NCI-H1694 (cell line): ENCODE measurements at regions not wholly inside any gene's neighbourhood (a gene's known extent, or its start where the extent isn't known, plus 50 kb on each side); places are given as distances from the start of the nearest gene placed in this dataset.
"Not testable (repeated sequence)": the region's sequence is repeated elsewhere in the genome, so short reads cannot be mapped to it uniquely, and the experiment has no call there.

Experiments used
- DNase-seq: peaks from one replicate; lab custom pipeline; 2025; lab: John Stamatoyannopoulos, UW

DNA sequence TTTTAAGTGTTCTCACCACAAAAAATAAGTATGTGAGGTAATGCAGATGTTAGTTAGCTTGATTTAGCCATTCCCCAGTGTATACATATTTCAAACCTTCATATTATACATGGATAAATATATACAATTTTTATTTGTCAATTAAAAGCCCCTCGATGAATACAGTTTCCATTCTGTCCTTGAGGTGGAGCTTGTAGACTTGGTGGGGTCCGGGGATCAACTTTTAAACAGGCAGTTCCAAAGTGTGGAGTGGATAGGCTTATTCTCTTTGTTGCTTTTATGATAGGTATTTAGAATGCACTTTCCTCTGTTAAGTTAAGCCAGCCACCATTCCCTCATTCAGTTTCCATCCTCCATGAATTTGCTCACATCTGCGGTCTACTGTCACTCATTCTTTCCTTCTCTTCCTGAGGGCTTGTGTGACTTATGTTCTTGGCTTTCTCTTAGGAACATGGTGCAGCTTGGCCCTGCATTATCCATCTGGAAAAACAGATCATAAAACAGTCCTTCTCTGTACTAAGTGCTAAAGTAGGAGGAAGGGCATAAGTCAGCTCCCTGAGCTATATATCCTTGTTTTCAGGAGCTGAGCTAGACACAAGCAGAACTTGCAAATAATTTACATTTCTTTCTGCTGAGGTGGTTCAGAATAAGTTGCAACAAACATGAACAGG, 149.1 kb downstream of the NFKBIZ start:
- peak; percentile 9 for DNase-seq

DNA sequence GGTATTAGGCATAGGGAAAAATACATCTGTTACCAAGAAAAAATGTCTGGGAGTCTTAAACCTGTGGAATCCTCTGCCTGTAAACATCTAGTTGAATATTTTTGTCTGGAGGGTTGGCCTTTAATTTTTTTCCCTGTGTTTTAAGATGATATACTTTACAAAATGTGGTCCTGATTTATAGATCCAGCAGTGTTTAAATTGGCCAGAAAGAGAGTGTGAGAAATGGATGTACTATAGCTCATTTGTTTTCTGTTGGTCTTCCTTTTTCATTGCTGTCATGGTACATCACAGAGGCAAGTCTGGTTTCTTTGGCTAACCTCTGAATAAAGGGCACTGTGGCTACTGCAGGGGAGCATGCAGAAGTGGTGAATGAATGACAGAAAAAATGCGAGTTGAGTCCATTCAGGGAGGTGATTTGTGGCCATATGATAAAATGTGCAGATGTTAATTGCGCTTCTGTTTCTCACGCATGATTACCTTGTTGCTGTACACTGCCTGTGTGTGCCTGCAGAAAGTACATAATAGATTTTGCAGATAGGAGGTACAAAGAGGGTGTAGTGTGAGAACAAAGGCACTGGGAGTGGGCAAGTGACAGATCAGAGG, 150.0 kb downstream of the NFKBIZ start:
- DNase-seq: no peak

DNA sequence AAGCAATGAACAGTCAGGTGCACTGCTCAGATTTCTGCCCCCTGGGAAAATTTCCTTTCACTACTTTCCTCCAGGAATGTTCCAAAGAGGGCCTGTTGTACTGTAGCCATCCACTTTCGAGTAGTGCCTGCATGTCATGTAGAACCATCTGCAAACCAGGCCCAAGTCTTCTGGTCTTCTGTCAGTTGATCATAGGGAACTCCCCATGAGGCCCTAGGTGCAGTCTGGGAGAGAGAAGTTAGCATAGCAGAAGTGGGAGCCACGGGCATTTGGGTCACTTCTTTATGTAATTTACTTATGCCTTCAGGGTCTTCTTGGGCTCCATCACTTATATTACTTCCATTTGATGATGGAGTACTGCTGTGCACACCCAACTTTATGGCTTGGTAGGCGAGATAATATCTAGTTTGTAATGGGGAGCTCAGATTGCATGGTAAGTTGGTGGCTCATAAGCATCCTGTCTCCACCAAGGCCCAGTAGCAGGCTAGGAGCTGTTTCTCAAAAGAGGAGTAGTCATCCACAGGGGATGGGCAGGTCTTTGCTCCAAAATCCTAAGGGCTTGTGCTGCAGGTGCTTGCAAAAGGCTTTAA, 151.4 kb downstream of the NFKBIZ start:
- DNase-seq: no peak

DNA sequence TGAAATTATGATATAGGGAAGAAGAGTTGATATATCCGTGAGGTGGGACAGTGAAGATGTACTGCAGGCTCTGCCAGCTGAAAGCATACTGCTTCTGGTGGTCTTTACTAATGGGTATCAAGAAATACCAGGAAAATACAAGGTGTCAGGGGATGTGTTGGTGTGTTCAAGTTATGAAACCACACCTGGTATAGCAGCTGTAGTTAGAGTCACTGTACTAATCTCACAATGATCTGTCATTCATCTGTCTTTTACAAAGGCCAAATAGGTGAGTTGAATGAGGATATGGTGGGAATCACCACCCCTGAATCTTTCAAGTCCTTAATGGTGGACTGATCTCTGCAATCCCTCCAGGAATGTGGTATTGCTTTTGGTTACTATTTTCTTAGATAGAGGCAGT, 152.7 kb downstream of the NFKBIZ start:
- no peak for DNase-seq

DNA sequence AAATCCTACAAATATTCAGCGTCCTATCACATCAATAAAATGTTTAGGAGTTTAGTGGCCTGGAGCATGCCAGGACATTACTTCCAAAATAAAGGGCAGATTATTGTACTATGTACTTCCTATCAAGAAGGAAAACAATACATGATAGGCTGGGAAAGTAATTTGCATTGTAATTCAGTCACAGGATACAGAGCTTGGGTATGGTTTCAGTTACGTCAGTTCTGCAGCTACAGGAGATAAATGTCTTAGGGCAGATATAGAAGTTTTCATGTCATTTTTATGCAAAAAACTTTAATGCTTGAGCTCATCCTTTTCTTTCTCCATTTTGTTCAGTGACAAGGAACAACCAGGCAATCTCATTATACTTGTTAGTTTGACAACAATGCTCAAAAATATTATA, 155.2 kb downstream of the NFKBIZ start:
- no peak for DNase-seq

DNA sequence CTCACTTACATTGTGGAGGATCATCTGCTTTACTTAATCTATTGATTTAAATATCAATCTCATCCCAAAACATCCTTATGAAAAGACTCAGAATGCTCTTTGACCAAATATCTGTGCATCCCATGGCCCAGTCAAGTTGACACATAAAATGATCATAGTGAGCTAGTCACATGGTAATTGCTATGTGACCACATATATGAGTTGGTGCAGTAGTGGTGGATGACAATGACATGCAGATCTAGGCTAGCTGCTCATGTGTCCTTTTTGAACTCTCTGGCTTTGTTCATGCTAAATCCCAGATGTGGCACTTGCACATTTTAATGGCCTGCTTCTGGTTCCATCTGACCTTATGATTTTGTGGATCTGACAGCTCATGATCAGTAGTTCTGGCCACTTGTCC, 156.2 kb downstream of the NFKBIZ start:
- DNase-seq: no peak

DNA sequence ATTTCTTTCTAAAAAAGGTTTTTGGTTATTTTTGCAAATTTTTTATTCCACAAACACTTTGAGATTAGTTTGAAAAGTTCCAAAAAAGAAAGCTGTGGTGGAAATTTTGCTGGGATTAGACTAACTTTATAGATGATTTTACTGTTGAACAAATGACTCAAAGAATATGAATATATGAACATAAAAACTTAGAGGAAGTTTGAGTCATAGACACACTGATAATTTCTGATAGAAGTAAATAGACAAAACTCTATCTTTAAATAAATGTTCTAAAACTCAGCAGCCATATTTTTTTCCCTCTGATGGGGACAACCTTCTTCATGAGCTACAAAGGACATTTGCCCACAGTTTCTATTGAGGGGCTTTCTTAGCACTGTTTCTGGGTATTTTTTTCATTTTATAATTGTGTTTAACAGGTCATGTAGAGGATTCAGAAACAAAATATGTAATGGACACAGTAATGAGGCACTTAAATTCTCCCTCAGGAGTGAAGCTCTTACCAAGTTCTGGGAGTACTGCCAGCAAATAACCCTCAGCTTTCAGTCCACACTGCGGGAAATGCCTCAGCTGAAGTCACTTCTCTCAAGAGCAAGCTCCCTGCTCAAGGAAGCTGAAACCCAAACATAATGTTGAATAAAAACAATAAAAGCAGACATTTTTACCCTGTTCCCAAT, 157.6 kb downstream of the NFKBIZ start:
- DNase-seq: no peak

DNA sequence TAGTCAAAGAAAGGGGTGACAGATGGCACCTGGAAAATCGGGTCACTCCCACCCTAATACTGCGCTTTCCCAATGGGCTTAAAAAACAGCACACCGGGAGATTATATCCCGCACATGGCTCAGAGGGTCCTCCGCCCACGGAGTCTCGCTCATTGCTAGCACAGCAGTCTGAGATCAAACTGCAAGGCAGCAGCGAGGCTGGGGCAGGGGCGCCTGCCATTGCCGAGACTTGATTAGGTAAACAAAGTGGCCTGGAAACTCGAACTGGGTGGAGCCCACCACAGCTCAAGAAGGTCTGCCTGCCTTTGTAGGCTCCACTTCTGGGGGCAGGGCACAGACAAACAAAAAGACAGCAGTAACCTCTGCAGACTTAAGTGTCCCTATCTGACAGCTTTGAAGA, 159.1 kb downstream of the NFKBIZ start:
- not testable (repeated sequence) for DNase-seq

DNA sequence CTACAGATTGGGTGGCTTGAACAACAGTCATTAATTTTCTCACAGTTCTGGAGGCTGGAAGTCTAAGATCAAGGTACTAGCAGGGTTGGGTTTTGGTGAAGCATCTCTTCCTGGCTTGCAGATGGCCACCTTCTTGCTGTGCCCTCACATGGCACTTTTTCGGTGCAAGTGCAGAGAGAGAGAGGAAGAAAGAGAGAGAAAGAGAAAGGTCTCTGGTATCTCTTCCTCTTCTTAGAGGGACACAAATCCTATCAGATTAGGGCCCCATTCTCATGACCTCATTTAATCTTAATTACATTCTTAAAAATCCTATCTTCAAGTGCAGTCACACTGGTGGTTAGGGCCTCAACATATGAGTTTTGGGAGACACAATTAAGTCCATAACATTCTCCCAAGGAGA, 167.1 kb downstream of the NFKBIZ start:
- no peak for DNase-seq

DNA sequence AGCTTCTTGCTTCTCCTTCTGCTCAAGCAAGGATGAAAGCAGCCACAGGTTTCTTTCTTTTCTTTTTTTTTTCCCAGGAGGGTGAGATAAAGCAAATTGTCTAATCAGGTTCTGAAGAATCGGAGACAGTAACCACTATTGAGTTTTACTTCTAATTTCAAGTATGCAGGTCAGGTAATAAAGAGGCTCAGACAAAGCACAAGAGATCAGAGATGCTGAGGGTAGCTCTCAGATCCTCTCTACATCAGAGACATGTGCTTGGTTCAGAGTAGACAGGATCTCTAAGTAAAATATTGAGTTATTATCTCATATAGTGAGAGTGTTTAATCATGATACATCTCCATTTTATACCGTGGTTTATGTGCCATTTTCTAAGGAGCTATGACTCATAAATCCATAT, 168.5 kb downstream of the NFKBIZ start:
- DNase-seq: no peak

DNA sequence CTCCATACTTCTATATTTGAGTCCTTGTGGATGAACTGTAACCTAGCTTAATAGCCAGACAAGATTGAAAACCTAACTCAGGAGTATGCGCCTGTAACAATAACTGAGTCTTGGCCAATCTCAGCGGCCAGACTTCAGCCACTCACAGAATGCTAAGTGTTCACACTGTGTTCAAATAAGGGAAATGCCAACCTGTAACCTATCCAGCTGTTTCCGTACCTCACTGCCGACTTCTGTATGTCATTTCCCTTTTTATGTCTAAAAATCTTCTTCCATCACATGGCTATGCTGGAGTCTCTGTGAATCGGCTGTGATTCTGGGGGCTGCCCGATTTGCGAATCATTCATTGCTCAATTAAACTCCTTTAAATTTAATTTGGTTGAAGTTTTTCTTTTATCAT, 169.2 kb downstream of the NFKBIZ start:
- DNase-seq: no peak

DNA sequence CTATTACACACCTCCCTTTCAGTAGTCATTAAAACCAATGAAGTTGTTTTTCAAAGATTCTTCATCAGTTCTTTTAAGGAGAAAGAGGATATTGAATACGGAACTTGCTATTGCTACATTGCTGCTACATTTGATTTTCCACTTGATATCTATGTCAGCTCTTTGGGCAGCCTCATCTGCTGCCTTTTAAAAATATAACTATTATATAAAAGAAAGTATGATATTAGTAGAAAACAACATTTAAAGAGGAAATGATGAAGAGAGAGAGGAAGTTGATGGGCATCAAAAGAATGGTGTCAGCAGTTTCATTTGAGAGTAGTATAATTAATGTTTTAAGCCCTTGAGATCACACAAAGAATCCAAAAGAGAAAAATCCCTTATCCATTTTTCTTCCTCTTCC, 171.4 kb downstream of the NFKBIZ start:
- no peak for DNase-seq

DNA sequence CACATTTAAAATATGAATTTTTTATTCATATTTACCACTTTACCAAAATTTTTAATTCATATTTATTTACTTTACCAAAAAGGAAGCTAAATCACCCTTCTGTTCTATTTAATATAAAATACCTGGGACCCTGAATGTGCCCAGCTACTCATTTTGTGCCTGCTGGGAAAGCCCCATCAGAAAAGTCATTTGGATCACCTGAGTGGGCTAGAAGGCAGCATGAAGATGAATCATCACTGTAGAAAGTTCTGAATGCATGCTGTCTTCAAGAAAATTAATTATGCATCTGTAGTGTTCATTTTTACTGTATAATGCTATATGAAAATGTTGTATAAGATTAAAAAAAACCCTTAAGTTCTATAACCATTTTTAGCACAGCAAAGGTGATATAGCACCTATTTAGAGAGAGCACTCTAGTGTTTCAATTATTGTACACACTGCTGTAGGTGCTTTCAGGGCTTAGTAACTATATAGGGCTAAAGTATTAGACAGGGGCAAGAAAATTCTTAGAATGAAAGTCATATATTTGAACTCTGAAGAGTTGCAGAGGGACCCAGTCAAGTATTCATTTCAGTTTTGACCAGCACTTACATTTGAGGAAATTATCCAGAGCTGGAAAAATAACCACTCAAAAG, 175.1 kb downstream of the NFKBIZ start:
- DNase-seq: no peak

DNA sequence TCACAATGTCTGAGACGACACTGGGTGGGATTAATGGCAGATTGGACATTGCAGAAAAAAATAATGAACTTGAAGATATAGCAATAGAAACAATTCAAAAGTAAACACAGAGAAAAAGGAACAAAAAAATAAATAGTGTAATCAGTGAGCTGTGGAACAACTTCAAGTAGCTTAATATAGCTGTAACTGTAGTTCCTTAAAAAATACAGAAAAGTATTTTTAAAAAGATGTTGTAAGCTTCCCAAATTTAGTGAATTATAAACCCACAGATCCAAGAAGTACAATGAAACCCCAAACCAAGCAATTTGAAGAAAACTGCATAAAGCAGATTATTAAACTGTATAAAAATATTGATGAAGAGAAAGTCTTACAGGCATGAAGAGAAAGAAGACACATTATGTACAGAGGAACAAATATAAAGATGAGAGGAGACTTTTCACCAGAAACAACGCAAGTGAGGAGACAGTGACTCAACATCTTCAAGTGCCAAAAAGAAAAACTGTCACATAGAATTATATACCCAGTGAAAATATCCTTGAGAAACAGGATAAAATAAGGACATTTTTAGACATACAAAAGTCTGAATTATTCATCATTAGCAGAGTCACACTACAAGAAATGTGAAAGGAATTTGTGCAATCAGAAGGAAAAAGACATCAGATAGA, 176.4 kb downstream of the NFKBIZ start:
- no peak for DNase-seq

DNA sequence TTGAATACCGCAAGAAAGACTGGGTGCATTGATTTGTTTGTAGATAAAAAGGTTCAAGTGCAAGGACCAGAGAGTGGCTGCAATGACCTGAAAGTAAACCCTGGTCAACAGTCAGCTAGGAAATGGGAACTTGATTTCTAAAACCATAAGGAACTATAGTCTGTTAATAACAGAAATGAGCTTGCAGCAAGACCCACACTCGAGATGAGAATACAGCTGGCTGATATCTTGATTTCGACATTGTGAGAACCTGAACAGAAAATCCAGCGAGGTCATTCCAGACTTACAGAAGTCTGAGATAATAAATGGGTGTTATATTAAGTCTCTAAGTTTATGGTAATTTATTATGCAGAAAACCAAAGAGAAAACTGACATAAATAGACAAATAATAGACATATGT, 177.3 kb downstream of the NFKBIZ start:
- DNase-seq: no peak

DNA sequence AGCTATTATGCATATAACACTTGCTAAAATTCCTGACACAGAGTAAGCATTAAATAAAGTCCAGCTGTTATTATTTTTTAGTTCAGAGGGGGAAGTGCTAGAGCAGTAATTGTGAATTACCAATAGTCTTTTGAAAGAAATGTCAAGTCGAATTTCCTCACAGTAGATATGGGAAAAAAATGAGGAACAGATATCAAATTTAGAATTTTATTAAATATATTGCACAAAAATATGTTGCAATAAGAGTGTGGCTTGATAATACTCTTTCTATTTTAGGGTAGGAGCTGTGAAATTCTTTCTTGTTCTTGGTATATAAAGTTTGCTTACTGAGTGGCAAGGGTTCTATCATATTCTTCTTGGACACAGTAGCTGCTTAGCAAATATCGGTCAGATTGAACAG, 181.3 kb downstream of the NFKBIZ start:
- no peak for DNase-seq

DNA sequence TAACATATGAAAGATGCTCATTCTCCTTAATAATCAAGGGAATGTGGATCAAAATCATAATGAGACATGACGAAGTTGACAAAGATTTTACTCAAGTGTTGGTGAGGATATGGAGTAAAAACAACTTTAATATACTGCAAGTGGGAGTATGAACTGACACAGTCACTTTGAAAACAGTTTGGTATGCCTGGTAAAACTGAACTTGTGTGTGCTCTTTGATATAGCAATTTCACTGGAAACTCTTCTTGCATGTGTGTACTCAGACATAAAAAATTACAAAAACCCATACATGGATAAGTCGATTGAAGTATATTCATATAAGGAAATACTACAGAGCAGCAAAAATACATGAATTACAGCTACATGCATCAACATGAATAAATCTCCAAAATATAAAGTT, 182.5 kb downstream of the NFKBIZ start:
- no peak for DNase-seq

DNA sequence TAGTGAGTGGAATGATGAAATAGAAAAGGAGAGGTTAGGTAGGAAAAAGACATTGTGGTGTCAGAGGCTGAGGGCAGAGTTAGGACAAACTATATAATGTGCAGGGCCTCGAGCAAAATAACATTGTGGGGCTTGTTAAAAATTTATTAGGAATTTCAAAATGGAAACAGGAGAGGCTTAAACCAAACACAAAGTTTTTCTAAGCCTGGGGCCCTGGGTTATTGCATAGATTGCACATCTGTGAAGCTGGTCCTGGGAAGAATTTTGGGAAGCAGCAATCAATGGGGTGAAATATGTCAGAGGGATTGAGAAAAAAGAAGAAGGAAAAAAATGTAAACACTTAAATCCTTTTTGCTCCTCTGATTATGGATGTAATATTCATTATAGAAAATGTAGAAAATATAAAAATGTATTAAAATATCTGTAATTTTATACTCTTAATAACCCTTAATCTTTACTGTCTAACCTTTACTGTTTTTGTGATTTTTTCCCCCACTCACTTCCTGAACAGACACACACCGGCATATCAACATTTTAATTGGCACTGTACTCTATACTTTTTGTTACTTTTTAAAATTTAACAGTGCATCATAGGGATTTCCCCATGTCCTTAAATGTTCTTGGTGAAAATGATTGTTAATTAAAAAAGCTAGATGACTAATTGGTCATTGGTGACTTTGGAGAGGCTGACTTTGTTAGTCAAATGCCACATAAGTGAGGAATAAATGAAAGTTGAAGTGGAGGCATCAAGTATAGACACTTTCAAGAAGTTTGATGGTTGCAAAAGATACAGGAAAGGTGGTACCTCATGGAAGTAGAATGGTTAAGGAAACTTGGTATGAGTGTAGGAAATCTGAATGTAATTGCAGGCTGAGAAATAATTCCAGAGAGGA, 183.4 kb downstream of the NFKBIZ start:
- no peak for DNase-seq

DNA sequence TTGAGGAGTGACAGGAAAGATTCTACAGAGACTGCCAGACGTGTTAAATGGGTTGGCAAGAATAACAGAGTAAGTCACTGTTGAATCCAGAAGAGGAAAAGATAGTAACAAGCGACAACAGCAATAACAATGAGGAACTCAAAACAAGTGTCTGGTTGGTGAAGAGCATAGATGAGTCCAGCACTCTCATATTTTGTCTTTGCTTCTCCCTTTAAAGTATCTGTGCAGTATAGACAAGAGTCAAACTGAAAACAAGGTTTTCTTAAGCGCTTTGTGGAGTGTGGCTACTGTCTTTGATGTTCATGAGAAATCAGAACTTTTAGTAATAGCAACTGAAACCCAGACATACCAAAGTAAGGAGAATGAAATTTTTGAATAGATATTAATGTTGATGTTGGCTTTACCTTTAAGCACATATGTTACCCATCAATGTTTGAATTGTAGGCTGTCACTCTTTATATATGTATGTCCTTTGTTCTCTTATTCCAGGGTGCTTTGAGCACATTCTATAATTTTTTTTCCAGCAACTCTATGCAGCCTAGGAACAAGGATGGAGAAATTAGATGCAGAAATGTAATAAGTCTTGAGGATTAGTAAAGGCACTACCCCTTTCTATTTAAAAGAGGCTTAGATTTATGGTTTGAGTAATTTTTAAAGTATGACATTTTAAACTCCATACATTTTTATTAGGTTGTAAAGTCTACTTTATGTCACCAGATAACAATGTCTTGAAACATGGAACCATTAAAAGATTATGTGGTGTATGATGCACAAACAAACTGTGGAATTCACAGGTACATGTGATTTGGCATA, 185.5 kb downstream of the NFKBIZ start:
- no peak for DNase-seq

DNA sequence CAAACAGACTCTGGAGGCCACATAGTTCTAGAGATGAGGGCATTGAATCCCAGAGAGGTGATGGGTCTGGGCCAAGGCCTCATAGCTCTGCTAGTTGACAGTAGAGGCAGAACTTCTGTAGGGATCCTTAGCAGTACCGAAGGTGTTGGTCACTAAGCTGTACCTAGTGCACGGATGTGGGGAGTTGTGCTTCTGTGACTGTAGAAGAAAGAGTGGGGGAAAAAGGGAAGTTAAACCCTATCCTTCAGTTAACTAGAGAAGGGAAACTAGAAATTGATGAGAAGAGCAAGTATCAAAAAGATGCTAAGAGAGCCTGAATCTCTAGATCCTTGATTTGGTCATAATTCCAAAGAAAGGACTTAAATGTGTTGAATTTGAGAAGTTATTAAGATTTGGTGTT, 186.7 kb downstream of the NFKBIZ start:
- DNase-seq: no peak
